B cell (primary cell): ENCODE measurements at regions not wholly inside any gene's neighbourhood (a gene's known extent, or its start where the extent isn't known, plus 50 kb on each side); places are given as distances from the start of the nearest gene placed in this dataset.

ENCODE experiments used
- ATAC-seq: fragments of 200-7000 bp; cut with Tn5 transposase; one replicate; pipeline ENCODE4 v1.10.0; 2021; ENCODE audit warnings: low read depth, mild to moderate bottlenecking, moderate number of reproducible peaks, moderate library complexity
- CTCF ChIA-PET: fragments of 350-600 bp; sonication (Branson Sonifier 250); formaldehyde crosslinking; loops from one replicate; lab custom pipeline; 2021; ENCODE audit warnings: antibody characterized with exemption, inconsistent platforms; lab: Charles Lee
- POLR2A ChIA-PET: fragments of 350-600 bp; sonication (Branson Sonifier 250); formaldehyde crosslinking; loops from one replicate; lab custom pipeline; 2021; ENCODE audit warnings: antibody characterized with exemption; lab: Charles Lee
- DNase-seq: peaks from one replicate; pipeline ENCODE4 v3.0.0; 2013
- H2AFZ ChIP-seq: 2 replicates; pipeline ENCODE4 v1.6.1; 2012; ENCODE audit warnings: mild to moderate bottlenecking, low read depth, low read length; ENCODE audit not compliant: insufficient read depth, poor library complexity, severe bottlenecking
- H3K27ac ChIP-seq, 2 donors: 1 replicate in 1 of 2; 2 replicates in 1 of 2; pipeline ENCODE4 v1.5.1; 2012 to 2013; ENCODE audit warnings: low read length in 2 of 2, mild to moderate bottlenecking in 2 of 2, moderate library complexity in 1 of 2
- H3K27me3 ChIP-seq, 4 experiments: fragments of 200-600 bp in 1 of 4; sonication (generic) in 1 of 4; replicated peaks in 1 of 4; 1 replicate in 2 of 4; 2 replicates in 2 of 4; pipeline versions ENCODE4 v1.6.1 to v1.7.0; 2013 to 2016; ENCODE audit warnings: low read length in 3 of 4, mild to moderate bottlenecking in 2 of 4, mixed read lengths in 1 of 4, moderate library complexity in 1 of 4; ENCODE audit not compliant: insufficient read depth in 4 of 4, control insufficient read depth in 3 of 4; ENCODE audit errors: control extremely low read depth in 1 of 4
- H3K36me3 ChIP-seq, 2 experiments: replicated peaks in 1 of 2; 1 replicate in 1 of 2; 2 replicates in 1 of 2; pipeline versions ENCODE4 v1.6.1 to v1.7.1; 2013; ENCODE audit warnings: low read length in 1 of 2; ENCODE audit not compliant: insufficient read depth in 2 of 2, control insufficient read depth in 1 of 2; ENCODE audit errors: control extremely low read depth in 1 of 2, extremely low read depth in 1 of 2
- H3K4me1 ChIP-seq, 2 donors: fragments of 200-600 bp in 1 of 2; sonication (generic) in 1 of 2; 1 replicate in 1 of 2; 2 replicates in 1 of 2; pipeline versions ENCODE4 v1.5.1 to v1.6.1; 2013 to 2017; ENCODE audit warnings: low read length in 2 of 2; ENCODE audit not compliant: control insufficient read depth in 2 of 2, insufficient read depth in 2 of 2
- H3K4me2 ChIP-seq: replicated peaks from 2 replicates; pipeline ENCODE3; 2012; ENCODE audit warnings: mild to moderate bottlenecking, low read depth, low read length; ENCODE audit not compliant: poor library complexity, severe bottlenecking
- H3K4me3 ChIP-seq, 5 experiments: fragments of 200-600 bp in 1 of 5; sonication (generic) in 1 of 5; 1 replicate in 3 of 5; 2 replicates in 2 of 5; pipeline versions ENCODE4 v1.5.1 to v1.7.0; 2011 to 2016; ENCODE audit warnings: low read length in 4 of 5, mild to moderate bottlenecking in 4 of 5, low read depth in 2 of 5, control low read depth in 1 of 5, moderate library complexity in 1 of 5; ENCODE audit not compliant: insufficient read depth in 1 of 5; ENCODE audit errors: control extremely low read depth in 1 of 5, extremely low read depth in 1 of 5
- H3K79me2 ChIP-seq: fragments of 200-600 bp; sonication (generic); one replicate; pipeline ENCODE4 v1.6.0; 2016; ENCODE audit warnings: low read length; ENCODE audit not compliant: control insufficient read depth, insufficient read depth
- H3K9ac ChIP-seq: fragments of 200-600 bp; sonication (generic); 2 replicates; pipeline ENCODE4 v1.6.1; 2017; ENCODE audit warnings: mild to moderate bottlenecking, low read length, moderate library complexity
- H3K9me3 ChIP-seq, 3 donors: one replicate each; pipeline versions ENCODE4 v1.6.1 to v1.7.1; 2013; ENCODE audit warnings: low read length in 2 of 3; ENCODE audit not compliant: control insufficient read depth in 2 of 3, insufficient read depth in 1 of 3; ENCODE audit errors: control extremely low read depth in 1 of 3
- H4K20me1 ChIP-seq: 2 replicates; pipeline ENCODE4 v1.6.0; 2012; ENCODE audit warnings: mild to moderate bottlenecking, low read length; ENCODE audit not compliant: insufficient read depth, control insufficient read depth, poor library complexity, severe bottlenecking
- H3K27ac Mint-ChIP-seq: one replicate; pipeline ENCODE4 v1.8.0; 2021; ENCODE audit warnings: mixed read lengths
- H3K27me3 Mint-ChIP-seq: one replicate; pipeline ENCODE4 v1.8.0; 2021; ENCODE audit warnings: mixed read lengths
- H3K4me1 Mint-ChIP-seq: one replicate; pipeline ENCODE4 v1.8.0; 2021; ENCODE audit warnings: mixed read lengths
- H3K4me3 Mint-ChIP-seq: one replicate; pipeline ENCODE4 v1.8.0; 2021; ENCODE audit warnings: mixed read lengths
- H3K9me3 Mint-ChIP-seq: one replicate; pipeline ENCODE4 v1.8.0; 2022; ENCODE audit warnings: mixed read lengths; ENCODE audit not compliant: insufficient read depth
- EZH2 ChIP-seq: IDR thresholded peaks from 2 replicates; pipeline ENCODE4 v1.6.1; 2012; ENCODE audit warnings: borderline replicate concordance, low read depth, mild to moderate bottlenecking, moderate library complexity, low read length; ENCODE audit not compliant: insufficient read depth, poor library complexity, severe bottlenecking
- WGBS: methylation state at CpG from one replicate; pipeline ENCODE4 v1.1.5; 2013; ENCODE audit warnings: missing lambda C conversion rate; ENCODE audit not compliant: insufficient coverage; 5-methylcytosine and 5-hydroxymethylcytosine counted together
- intact Hi-C: fragments of 100-400 bp; cut with micrococcal nuclease; formaldehyde crosslinking; loops from one replicate; pipeline ENCODE4 v1.10.0; 2022
- TF ChIP-seq, protein P1 (sequence below): fragments of 200-600 bp; IDR thresholded peaks from one replicate; pipeline ENCODE4 v1.8.0; 2022; ENCODE audit warnings: antibody characterized with exemption, mild to moderate bottlenecking

DNA sequence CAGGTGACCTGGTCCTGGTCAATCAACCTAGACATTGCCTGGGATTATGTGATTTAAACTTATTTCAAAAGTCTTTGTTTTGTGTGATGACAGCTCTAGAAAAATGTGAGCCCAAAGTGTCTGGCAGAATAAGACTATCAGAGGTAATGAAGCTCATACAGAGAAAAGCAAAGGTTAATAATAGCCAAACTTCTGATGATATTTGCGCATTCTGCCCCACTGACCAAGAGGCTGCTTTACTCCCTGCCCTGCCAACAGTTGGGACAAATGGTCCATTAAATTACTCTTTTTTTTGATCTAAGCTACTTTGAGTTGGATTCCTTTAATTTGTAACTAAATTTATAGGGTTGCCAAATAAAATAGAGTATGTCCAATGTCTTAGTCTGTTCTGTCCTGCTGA is 911.2 kb downstream of the MCTP2 start:
- Histone ChIP-seq H3K4me3 (no peak overlapping the region), H3K79me2 (no peaks in the 10 kb centered on the region), H3K9ac (no peak overlapping the region), H3K27ac (no peak overlapping the region), H3K4me2 (no peak overlapping the region), H4K20me1 (no peaks in the 10 kb centered on the region), H3K4me1 (no peaks in the 10 kb centered on the region), H3K9me3 (no peaks in the 10 kb centered on the region), H2AFZ (no peak overlapping the region), H3K36me3 (no peaks in the 10 kb centered on the region), H3K27me3 (no peaks in the 10 kb centered on the region)
- DNase-seq = no peak
- peaks cover under 1% of the 10 kb centered on the region for H3K9me3 Mint-ChIP-seq
- no peaks in the 10 kb centered on the region for H3K4me1 Mint-ChIP-seq
- no peaks in the 10 kb centered on the region for H3K27me3 Mint-ChIP-seq
- CTCF ChIA-PET = no interaction called here
- H3K4me3 Mint-ChIP-seq = no peak overlapping the region
- no peak overlapping the region for H3K27ac Mint-ChIP-seq
- intact Hi-C loops = no loop called here
- TF ChIP-seq, protein P1, sequence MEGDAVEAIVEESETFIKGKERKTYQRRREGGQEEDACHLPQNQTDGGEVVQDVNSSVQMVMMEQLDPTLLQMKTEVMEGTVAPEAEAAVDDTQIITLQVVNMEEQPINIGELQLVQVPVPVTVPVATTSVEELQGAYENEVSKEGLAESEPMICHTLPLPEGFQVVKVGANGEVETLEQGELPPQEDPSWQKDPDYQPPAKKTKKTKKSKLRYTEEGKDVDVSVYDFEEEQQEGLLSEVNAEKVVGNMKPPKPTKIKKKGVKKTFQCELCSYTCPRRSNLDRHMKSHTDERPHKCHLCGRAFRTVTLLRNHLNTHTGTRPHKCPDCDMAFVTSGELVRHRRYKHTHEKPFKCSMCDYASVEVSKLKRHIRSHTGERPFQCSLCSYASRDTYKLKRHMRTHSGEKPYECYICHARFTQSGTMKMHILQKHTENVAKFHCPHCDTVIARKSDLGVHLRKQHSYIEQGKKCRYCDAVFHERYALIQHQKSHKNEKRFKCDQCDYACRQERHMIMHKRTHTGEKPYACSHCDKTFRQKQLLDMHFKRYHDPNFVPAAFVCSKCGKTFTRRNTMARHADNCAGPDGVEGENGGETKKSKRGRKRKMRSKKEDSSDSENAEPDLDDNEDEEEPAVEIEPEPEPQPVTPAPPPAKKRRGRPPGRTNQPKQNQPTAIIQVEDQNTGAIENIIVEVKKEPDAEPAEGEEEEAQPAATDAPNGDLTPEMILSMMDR = no peak
- TF ChIP-seq EZH2 = no peak
- POLR2A ChIA-PET = no interaction called here
- no peak for ATAC-seq
- WGBS = no CpG with 5 or more reads among the region's 1 CpG

DNA sequence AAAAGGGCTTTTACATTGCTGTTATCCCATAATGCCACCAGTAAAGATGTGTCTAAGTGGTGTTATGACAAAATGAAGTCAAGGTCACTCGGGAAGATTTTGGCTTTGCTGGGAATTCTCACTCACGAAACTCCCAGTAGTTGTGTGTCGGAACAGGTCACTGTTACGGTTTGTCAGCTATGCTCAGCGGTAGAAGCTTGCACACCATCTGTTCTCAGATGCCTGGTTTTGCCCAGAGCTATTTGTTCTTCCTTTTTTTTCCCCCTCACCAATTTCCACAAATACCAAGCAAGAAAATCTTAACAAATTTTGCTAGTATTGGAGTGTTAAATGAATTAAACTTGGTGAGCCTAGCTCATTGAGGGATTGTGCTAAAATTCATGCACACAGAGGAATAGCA is 915.1 kb downstream of the MCTP2 start:
- H3K27ac Mint-ChIP-seq = no peak overlapping the region
- Histone ChIP-seq H3K9ac (no peak overlapping the region), H3K36me3 (no peaks in the 10 kb centered on the region), H3K27me3 (no peaks in the 10 kb centered on the region), H3K79me2 (no peaks in the 10 kb centered on the region), H3K4me1 (no peaks in the 10 kb centered on the region), H4K20me1 (no peaks in the 10 kb centered on the region), H2AFZ (no peak overlapping the region), H3K9me3 (peaks cover 0 to 4% (median 0%) of the 10 kb centered on the region in 3 donors), H3K4me2 (no peak overlapping the region), H3K27ac (no peak overlapping the region), H3K4me3 (no peak overlapping the region)
- no peaks in the 10 kb centered on the region for H3K27me3 Mint-ChIP-seq
- DNase-seq (no peak), ATAC-seq (no peak)
- H3K9me3 Mint-ChIP-seq = no peaks in the 10 kb centered on the region
- ChIA-PET CTCF (interaction anchor here (0.6 kb wide), 1 partner anchor 20 kb away, joined by 3 read pairs; no protein-coding TSS in a partner anchor), POLR2A (no interaction called here)
- H3K4me3 Mint-ChIP-seq = no peak overlapping the region
- WGBS = 94% methylated on average over 3 of the region's 5 CpGs
- no peaks in the 10 kb centered on the region for H3K4me1 Mint-ChIP-seq
- TF ChIP-seq, protein P1 = no peak
- no peak for TF ChIP-seq EZH2
- intact Hi-C loops = no loop called here
